Liver (tissue), 3 donors: ENCODE measurements at regions not wholly inside any gene's neighbourhood (a gene's known extent, or its start where the extent isn't known, plus 50 kb on each side); places are given as distances from the start of the nearest gene placed in this dataset.

Source experiments
- TAF1 ChIP-seq: conservative IDR thresholded peaks from 2 replicates; pipeline ENCODE4 v1.6.1; 2016; ENCODE audit warnings: antibody characterized with exemption, mild to moderate bottlenecking
- TF ChIP-seq, protein P1 (sequence below): fragments of 150-350 bp; IDR thresholded peaks from 2 replicates; pipeline ENCODE4 v1.5.1; 2017; ENCODE audit warnings: improper control_type of control experiment, low read depth, low read length; ENCODE audit not compliant: missing input control
- TF ChIP-seq, protein P2 (sequence below): IDR thresholded peaks from 2 replicates; pipeline ENCODE4 v1.6.1; 2016; ENCODE audit warnings: antibody characterized with exemption
- donor health status: healthy.
- donor health status: healthy.

DNA sequence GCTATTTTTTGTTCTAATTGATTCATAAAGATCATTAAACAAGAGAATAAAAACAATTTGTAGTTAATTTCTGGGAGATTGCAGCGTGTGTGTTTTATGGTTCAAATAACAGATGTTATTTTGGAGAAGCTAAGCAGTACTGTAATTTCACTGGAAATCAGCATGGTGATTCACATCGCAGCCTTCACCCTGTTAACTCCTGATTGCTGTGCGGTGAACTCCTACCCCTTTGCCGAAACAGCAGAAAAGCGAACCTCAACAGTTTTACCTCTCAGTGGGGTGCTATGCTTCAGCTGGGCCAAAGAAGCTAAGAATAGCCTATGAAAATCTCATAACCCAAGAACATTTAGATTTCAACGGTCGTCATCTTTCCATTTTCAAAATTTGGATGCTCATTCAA lies 441.5 kb upstream of the RARB start:
- no peak for TF ChIP-seq TAF1
- TF ChIP-seq, protein P1, sequence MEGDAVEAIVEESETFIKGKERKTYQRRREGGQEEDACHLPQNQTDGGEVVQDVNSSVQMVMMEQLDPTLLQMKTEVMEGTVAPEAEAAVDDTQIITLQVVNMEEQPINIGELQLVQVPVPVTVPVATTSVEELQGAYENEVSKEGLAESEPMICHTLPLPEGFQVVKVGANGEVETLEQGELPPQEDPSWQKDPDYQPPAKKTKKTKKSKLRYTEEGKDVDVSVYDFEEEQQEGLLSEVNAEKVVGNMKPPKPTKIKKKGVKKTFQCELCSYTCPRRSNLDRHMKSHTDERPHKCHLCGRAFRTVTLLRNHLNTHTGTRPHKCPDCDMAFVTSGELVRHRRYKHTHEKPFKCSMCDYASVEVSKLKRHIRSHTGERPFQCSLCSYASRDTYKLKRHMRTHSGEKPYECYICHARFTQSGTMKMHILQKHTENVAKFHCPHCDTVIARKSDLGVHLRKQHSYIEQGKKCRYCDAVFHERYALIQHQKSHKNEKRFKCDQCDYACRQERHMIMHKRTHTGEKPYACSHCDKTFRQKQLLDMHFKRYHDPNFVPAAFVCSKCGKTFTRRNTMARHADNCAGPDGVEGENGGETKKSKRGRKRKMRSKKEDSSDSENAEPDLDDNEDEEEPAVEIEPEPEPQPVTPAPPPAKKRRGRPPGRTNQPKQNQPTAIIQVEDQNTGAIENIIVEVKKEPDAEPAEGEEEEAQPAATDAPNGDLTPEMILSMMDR: no peak
- TF ChIP-seq, protein P2, sequence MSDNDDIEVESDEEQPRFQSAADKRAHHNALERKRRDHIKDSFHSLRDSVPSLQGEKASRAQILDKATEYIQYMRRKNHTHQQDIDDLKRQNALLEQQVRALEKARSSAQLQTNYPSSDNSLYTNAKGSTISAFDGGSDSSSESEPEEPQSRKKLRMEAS: no peak
